GM12872 (cell line): ENCODE measurements at regions not wholly inside any gene's neighbourhood (a gene's known extent, or its start where the extent isn't known, plus 50 kb on each side); places are given as distances from the start of the nearest gene placed in this dataset.

Experiments
- TF ChIP-seq, protein P1 (sequence below): IDR thresholded peaks from 3 replicates; pipeline ENCODE4 v1.5.1; 2011; ENCODE audit warnings: low read depth, mild to moderate bottlenecking, low read length, moderate library complexity; ENCODE audit not compliant: insufficient read depth

DNA sequence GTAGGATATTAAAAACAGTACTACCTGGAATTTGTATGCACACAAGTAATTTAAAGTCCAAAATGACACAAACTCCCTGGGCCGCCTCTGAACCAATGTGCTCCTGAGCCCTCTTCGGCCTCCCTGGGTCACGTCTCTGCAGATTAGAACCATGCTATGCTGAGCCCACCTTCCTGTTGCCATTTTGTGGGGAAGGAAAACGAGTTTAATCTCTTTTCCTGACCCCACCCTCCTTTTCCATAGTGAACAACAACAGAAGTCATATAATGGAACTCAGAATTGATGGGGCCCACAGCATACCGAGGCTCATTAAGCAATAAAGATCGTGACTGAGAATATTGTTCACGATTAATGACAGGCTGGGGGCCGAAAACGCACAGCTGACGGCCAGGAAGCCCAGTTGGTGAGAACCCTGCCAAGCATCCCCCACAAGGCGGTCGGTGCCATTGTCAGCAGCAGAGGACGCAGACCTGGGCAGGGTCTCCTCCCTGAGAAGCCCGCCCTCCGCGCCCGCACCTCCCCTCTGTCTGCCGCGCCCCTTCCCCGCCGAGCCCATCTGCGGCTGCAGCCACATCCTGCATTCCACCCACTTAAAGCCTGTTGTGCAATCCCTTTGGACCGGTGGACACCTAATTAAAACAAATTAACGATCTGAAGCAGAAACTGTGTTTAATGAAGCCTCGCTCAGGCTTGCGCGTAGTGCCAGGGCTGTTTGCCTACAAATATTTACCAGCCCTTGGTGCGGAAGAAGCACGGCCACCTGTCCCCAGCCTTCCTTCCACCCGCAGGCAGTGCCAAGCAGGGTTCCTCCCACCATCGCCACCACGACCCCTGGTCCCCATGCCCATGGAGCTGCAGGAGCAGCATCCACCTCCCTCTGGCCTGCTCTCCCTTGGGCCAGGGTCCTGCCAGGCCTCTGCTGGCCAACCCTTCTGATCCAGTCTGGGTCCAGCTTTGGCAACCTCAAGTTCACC lies 68.1 kb downstream of the DLL1 start:
- TF ChIP-seq, protein P1, sequence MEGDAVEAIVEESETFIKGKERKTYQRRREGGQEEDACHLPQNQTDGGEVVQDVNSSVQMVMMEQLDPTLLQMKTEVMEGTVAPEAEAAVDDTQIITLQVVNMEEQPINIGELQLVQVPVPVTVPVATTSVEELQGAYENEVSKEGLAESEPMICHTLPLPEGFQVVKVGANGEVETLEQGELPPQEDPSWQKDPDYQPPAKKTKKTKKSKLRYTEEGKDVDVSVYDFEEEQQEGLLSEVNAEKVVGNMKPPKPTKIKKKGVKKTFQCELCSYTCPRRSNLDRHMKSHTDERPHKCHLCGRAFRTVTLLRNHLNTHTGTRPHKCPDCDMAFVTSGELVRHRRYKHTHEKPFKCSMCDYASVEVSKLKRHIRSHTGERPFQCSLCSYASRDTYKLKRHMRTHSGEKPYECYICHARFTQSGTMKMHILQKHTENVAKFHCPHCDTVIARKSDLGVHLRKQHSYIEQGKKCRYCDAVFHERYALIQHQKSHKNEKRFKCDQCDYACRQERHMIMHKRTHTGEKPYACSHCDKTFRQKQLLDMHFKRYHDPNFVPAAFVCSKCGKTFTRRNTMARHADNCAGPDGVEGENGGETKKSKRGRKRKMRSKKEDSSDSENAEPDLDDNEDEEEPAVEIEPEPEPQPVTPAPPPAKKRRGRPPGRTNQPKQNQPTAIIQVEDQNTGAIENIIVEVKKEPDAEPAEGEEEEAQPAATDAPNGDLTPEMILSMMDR: no peak

- TF ChIP-seq, protein P1: no peak
Measured at GRCh38 chr6:170221753-170222400, 69.0 kb downstream of the DLL1 start.

GRCh38 chr6:170221052-170221752 lies 69.7 kb downstream of the DLL1 start:
- TF ChIP-seq, protein P1: no peak

DNA sequence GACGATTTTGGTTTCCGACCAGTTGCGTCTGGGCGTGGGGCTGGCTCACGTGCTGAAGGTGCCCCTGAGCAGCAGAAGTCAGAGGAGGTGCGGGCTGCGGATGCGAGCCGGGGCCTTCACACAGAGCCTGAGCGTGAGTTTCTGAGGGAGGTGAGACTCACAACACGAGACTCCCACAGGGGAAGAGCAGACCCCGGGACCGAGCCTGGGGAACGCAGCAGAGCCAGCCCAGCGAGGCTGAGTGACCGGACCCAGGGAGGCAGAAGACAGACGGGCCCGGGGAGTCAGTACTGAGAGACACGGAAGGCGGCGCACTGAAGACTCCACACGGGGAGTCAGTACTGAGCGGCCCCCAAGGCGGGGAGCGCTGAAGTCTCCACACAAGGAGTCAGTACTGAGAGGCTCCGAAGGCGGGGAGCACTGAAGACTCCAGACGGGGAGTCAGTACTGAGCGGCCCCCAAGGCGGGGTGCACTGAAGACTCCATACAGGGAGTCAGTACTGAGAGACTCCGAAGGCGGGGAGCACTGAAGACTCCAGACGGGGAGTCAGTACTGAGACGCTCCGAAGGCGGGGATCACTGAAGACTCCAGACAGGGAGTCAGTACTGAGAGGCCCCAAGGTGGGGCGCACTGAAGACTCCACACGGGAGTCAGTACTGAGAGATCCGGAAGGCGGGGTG lies 77.8 kb downstream of the DLL1 start:
- TF ChIP-seq, protein P1: no peak

DNA sequence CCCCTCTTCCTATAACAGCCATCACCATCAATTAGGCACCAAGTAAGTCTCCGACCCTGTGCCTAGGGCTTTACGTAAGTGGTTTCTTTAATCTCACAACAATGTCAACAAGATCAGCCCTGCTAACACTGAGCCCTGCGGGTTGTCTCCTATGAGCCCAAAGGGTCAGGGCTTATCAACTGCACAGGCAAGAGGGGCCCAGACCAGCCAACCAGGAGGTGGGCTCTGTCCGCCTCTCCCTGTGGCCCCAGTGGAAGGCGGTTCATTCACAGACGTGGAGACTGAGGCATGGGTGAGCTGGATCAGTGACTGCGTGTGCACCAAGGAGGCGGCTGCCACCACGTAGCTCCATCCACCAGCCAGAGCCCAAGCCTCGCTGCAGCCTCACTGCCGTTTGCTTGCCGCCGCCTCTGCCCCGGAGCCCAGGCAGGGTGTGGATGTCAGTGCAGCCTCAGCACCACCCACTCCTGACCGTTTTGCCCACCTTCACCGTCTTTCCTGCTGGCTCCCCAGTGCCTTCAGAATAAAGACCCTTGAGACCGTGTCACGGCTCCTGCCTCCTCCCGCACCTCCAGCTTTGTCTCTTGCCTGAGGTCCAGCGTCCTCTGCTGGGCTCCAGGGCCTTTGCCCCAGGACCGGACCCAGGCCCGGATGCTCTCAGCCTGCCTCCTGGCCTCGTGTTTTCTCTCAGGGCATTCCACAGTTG lies 78.7 kb downstream of the DLL1 start:
- TF ChIP-seq, protein P1: no peak

DNA sequence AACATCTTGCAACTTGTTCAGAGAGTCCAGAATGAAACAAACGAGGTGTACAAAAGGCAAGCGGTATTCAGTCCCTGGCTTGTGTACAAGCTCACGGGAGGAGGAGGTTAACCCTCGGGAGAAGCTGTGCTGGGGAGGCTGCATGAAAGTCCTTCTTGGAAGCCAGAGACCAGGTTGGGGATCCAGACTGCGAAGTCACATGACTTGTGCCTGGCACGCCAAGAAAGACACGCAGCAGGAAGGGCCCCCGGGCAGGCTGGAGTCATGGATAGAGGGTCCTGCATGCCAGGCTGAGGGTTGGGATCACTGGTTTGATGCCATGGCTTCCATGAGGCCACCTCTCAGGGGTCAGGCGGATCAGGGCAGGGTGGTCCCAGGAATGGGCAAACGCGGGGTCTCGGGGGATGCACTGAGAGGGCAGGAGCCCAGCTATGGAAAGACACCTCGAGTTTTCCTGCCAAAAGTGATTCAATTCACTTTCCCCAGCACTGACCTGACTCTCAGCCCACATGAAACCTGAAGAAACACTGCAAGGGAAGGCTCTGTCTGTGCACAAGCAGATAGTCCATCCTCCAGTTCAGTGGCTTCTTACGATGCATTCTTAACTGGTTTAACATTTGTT lies 79.4 kb downstream of the DLL1 start:
- TF ChIP-seq, protein P1: no peak
